ENCODE measurements at regions not wholly inside any gene's neighbourhood (a gene's known extent, or its start where the extent isn't known, plus 50 kb on each side); places are given as distances from the start of the nearest gene placed in this dataset.

- no peak for TF ChIP-seq CTCF (conservative IDR thresholded peaks at IDR 0.05)
- no peak for TF ChIP-seq EZH2 (IDR thresholded peaks at IDR 0.05; ENCODE audit: low read depth)
Measured at GRCh38 chr21:22145545-22145944, 1147.3 kb downstream of the NCAM2 start.
